Thyroid gland (tissue), 4 donors: ENCODE measurements at regions not wholly inside any gene's neighbourhood (a gene's known extent, or its start where the extent isn't known, plus 50 kb on each side); places are given as distances from the start of the nearest gene placed in this dataset.

Experiments used
- DNase-seq, 2 donors: peaks; one replicate each; pipeline ENCODE4 v3.0.0-alpha.2; 2019
- H3K27ac ChIP-seq, 3 donors: fragments of 200-600 bp; sonication (generic); 1 replicate in 2 of 3; 2 replicates in 1 of 3; pipeline ENCODE4 v1.5.1; 2016 to 2019; ENCODE audit warnings: mild to moderate bottlenecking in 1 of 3, moderate library complexity in 1 of 3
- H3K27me3 ChIP-seq: fragments of 200-600 bp; sonication (generic); one replicate; pipeline ENCODE4 v1.5.1; 2019
- H3K36me3 ChIP-seq, 2 donors: fragments of 200-600 bp; sonication (generic); one replicate each; pipeline ENCODE4 v1.5.1; 2016 to 2019
- H3K4me1 ChIP-seq, 2 donors: fragments of 200-600 bp; sonication (generic); one replicate each; pipeline ENCODE4 v1.5.1; 2017 to 2019
- H3K4me3 ChIP-seq, 3 donors: fragments of 200-600 bp; sonication (generic); replicated peaks in 1 of 3; 1 replicate in 2 of 3; 2 replicates in 1 of 3; pipeline ENCODE4 v1.5.1; 2016; ENCODE audit warnings: mild to moderate bottlenecking in 1 of 3
- H3K9me3 ChIP-seq: fragments of 200-600 bp; sonication (generic); one replicate; pipeline ENCODE4 v1.5.1; 2017
- POLR2A ChIP-seq, 2 donors: fragments of 450-650 bp; IDR thresholded peaks; one replicate each; pipeline ENCODE4 v1.6.1; 2017; ENCODE audit warnings: antibody characterized with exemption in 2 of 2, mild to moderate bottlenecking in 2 of 2, moderate library complexity in 1 of 2
- WGBS, 2 donors: methylation state at CpG; one replicate each; pipeline ENCODE4 v1.1.5; 2017; 5-methylcytosine and 5-hydroxymethylcytosine counted together
- intact Hi-C: fragments of 100-400 bp; cut with DNase I; formaldehyde crosslinking; loops from one replicate; pipeline ENCODE4 v1.15.1; 2023
- TF ChIP-seq, protein P1 (sequence below), 6 experiments: fragments of 200-600 bp in 3 of 6; fragments of 450-650 bp in 3 of 6; sonication (generic) in 3 of 6; IDR thresholded peaks; one replicate each; pipeline ENCODE4 v1.5.1; 2016 to 2019; ENCODE audit warnings: antibody characterized with exemption in 6 of 6, mild to moderate bottlenecking in 2 of 6, inconsistent platforms in 1 of 6, moderate library complexity in 1 of 6

DNA sequence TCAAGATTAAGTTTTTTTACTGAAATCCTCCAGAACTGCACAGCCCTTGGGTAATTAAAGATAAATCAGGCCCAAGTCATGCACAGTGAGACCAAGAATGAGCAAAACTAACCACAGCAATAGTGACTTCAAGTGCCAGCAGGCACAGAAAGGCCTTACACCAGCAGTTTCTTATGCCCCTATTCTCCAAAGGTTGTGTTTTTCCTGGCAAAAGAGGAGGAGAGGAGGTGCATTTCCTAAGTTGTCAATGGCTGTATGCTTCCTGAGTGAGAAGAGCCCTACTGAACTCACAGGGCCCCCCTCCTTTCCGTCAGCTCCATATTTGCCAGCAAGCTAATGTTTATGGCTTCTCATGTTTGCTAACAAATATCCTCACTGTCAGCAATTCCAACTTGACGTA, 418.7 kb upstream of the INTU start:
- Histone ChIP-seq H3K9me3 (no peaks in the 10 kb centered on the region), H3K36me3 (no peaks in the 10 kb centered on the region), H3K4me3 (no peak overlapping the region), H3K27me3 (no peaks in the 10 kb centered on the region), H3K4me1 (peaks cover 22 to 27% of the 10 kb centered on the region in 2 donors), H3K27ac (peak overlapping the region in 2 of 3 donors; percentile 34 to 59)
- no peak for TF ChIP-seq POLR2A (IDR thresholded peaks at IDR 0.05)
- TF ChIP-seq, protein P1, sequence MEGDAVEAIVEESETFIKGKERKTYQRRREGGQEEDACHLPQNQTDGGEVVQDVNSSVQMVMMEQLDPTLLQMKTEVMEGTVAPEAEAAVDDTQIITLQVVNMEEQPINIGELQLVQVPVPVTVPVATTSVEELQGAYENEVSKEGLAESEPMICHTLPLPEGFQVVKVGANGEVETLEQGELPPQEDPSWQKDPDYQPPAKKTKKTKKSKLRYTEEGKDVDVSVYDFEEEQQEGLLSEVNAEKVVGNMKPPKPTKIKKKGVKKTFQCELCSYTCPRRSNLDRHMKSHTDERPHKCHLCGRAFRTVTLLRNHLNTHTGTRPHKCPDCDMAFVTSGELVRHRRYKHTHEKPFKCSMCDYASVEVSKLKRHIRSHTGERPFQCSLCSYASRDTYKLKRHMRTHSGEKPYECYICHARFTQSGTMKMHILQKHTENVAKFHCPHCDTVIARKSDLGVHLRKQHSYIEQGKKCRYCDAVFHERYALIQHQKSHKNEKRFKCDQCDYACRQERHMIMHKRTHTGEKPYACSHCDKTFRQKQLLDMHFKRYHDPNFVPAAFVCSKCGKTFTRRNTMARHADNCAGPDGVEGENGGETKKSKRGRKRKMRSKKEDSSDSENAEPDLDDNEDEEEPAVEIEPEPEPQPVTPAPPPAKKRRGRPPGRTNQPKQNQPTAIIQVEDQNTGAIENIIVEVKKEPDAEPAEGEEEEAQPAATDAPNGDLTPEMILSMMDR (IDR thresholded peaks at IDR 0.05), result no peak
- DNase-seq, result peak in 1 of 2 donors; percentile 6
- intact Hi-C loops, result no loop called here
- WGBS, 2 donors, result 45 to 59% methylated on average over 2 of the region's 2 CpGs

- intact Hi-C loops, result no loop called here
- no peaks in the 10 kb centered on the region for H3K9me3 ChIP-seq
- peaks cover 22 to 27% of the 10 kb centered on the region in 2 donors for H3K4me1 ChIP-seq
- no peak for DNase-seq
- H3K4me3 ChIP-seq, result no peak overlapping the region
- TF ChIP-seq POLR2A (IDR thresholded peaks at IDR 0.05), result no peak
- TF ChIP-seq, protein P1 (IDR thresholded peaks at IDR 0.05), result no peak
- WGBS, 2 donors, result 81 to 88% methylated on average over 4 of the region's 4 CpGs
- no peak overlapping the region for H3K27ac ChIP-seq
- H3K36me3 ChIP-seq, result no peaks in the 10 kb centered on the region
- H3K27me3 ChIP-seq, result no peaks in the 10 kb centered on the region
These were observed 417.8 kb upstream of the INTU start for GRCh38 chr4:127214931-127215330.

GRCh38 chr4:127217586-127218229, 415.0 kb upstream of the INTU start:
- H3K4me3 ChIP-seq, result no peak overlapping the region
- TF ChIP-seq POLR2A (IDR thresholded peaks at IDR 0.05), result no peak
- TF ChIP-seq, protein P1 (IDR thresholded peaks at IDR 0.05), result no peak
- H3K9me3 ChIP-seq, result no peaks in the 10 kb centered on the region
- DNase-seq, result no peak
- no peaks in the 10 kb centered on the region for H3K36me3 ChIP-seq
- 84 to 86% methylated on average over 2 of the region's 2 CpGs for WGBS, 2 donors
- intact Hi-C loops, result no loop called here
- no peaks in the 10 kb centered on the region for H3K27me3 ChIP-seq
- no peak overlapping the region for H3K27ac ChIP-seq
- peaks cover 4 to 6% of the 10 kb centered on the region in 2 donors for H3K4me1 ChIP-seq

DNA sequence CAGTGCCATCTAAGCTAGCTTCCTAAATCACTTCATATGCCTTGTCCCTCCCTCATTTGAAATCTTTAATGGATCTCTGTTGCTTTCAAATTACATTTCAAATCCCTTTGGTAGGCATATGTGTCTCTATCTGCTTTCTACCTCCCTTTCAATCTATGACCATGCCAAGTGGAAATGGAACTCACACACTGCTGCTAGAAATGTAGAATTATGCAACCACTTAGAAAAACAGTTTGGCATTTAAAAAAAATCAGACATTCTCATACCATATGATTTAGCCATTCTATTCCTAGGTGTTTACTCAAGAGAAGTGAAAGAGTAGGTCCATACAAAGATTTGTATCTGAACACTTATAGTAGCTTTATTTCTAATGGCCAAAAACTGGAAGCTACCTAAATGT, 413.5 kb upstream of the INTU start:
- Histone ChIP-seq H3K27me3 (no peaks in the 10 kb centered on the region), H3K9me3 (no peaks in the 10 kb centered on the region), H3K4me3 (no peak overlapping the region), H3K27ac (no peak overlapping the region), H3K4me1 (peaks cover 0 to under 1% of the 10 kb centered on the region in 2 donors), H3K36me3 (no peaks in the 10 kb centered on the region)
- intact Hi-C loops, result no loop called here
- TF ChIP-seq, protein P1 (IDR thresholded peaks at IDR 0.05), result no peak
- TF ChIP-seq POLR2A (IDR thresholded peaks at IDR 0.05), result no peak
- DNase-seq, result no peak

DNA sequence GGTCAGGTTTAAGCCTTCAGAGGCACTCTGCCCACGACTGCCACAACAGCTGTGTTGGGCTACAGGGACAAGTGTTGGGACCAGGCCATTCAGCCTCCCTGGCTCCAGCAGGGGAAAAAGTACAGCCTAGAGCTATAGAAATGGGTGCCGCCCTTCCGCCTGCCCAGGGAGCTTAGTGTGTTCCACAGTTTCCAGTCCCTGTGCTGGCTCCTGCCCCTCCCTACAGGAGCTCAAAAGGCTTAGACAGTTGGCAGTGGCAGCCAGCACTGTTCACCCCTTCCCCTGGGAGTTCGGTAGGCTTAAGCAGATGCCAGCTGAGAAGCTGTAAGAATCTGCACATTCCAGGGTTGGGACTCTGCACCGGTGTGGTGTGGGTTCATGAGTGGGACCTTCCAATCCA, 408.2 kb upstream of the INTU start:
- DNase-seq, result no peak
- intact Hi-C loops, result no loop called here
- TF ChIP-seq, protein P1 (IDR thresholded peaks at IDR 0.05), result no peak
- TF ChIP-seq POLR2A (IDR thresholded peaks at IDR 0.05), result no peak

More for the DNA sequence above, 408.2 kb upstream of the INTU start:
- no peaks in the 10 kb centered on the region for H3K27me3 ChIP-seq
- H3K4me1 ChIP-seq, result no peaks in the 10 kb centered on the region
- no peak overlapping the region for H3K4me3 ChIP-seq
- no peaks in the 10 kb centered on the region for H3K9me3 ChIP-seq
- no peaks in the 10 kb centered on the region for H3K36me3 ChIP-seq
- H3K27ac ChIP-seq, result no peak overlapping the region
- WGBS, 2 donors, result 86% methylated on average over 4 to 5 of the region's 5 CpGs
